OCI-LY7 (cell line): ENCODE measurements at regions not wholly inside any gene's neighbourhood (a gene's known extent, or its start where the extent isn't known, plus 50 kb on each side); places are given as distances from the start of the nearest gene placed in this dataset.

Source experiments
- BruUV-seq: library from RNA; stranded (reverse); fragments of 400-500 nt; replicated peaks from 2 replicates; lab custom pipeline; 2021; lab: Mats Ljungman, UMichigan
- CTCF ChIA-PET: fragments of 300-600 bp; sonication (Branson Sonifier 250); formaldehyde crosslinking; loops from one replicate; lab custom pipeline; 2022; ENCODE audit warnings: antibody characterized with exemption; ENCODE audit not compliant: unreplicated experiment; lab: Charles Lee
- POLR2A ChIA-PET: fragments of 300-600 bp; sonication (Branson Sonifier 250); formaldehyde crosslinking; loops from one replicate; lab custom pipeline; 2022; ENCODE audit warnings: antibody characterized with exemption; lab: Charles Lee
- DNase-seq: peaks from one replicate; pipeline ENCODE4 v3.0.0-alpha.2; 2015; ENCODE audit warnings: low spot score
- H2AFZ ChIP-seq: fragments of 200-600 bp; sonication (generic), shearing (Covaris generic); 2 replicates; pipeline ENCODE4 v1.6.1; 2014; ENCODE audit warnings: mild to moderate bottlenecking, antibody characterized with exemption, low read length, moderate library complexity
- H3K27ac ChIP-seq: fragments of 200-600 bp; sonication (generic); 2 replicates; pipeline ENCODE4 v1.5.1; 2014; ENCODE audit warnings: mixed run types, low read depth, mild to moderate bottlenecking, moderate library complexity, low read length, inconsistent platforms; ENCODE audit not compliant: poor library complexity, severe bottlenecking
- H3K36me3 ChIP-seq: fragments of 200-600 bp; sonication (generic); 2 replicates; pipeline ENCODE4 v1.6.1; 2014; ENCODE audit warnings: mild to moderate bottlenecking, antibody characterized with exemption, low read length, moderate library complexity, mixed read lengths; ENCODE audit not compliant: insufficient read depth
- H3K4me1 ChIP-seq: fragments of 200-600 bp; sonication (generic); 2 replicates; pipeline ENCODE4 v1.5.1; 2014; ENCODE audit warnings: mild to moderate bottlenecking, low read length; ENCODE audit not compliant: insufficient read depth, poor library complexity, severe bottlenecking
- H3K4me2 ChIP-seq: fragments of 200-600 bp; sonication (generic); 2 replicates; pipeline ENCODE4 v1.6.1; 2014; ENCODE audit warnings: mild to moderate bottlenecking, low read length
- H3K4me3 ChIP-seq: fragments of 200-600 bp; sonication (generic); 2 replicates; pipeline ENCODE4 v1.5.1; 2014; ENCODE audit warnings: mild to moderate bottlenecking, low read depth, low read length; ENCODE audit not compliant: poor library complexity, severe bottlenecking
- H3K79me2 ChIP-seq: fragments of 200-600 bp; sonication (generic); 2 replicates; pipeline ENCODE4 v1.6.1; 2016; ENCODE audit warnings: low read depth, mild to moderate bottlenecking, low read length, moderate library complexity, mixed read lengths; ENCODE audit not compliant: insufficient read depth
- H3K9me2 ChIP-seq: fragments of 200-600 bp; sonication (generic); 2 replicates; pipeline ENCODE4 v1.6.1; 2016; ENCODE audit warnings: mild to moderate bottlenecking, low read length, mixed read lengths; ENCODE audit not compliant: insufficient read depth
- H3K9me3 ChIP-seq: fragments of 200-600 bp; sonication (generic); 2 replicates; pipeline ENCODE4 v1.6.1; 2014; ENCODE audit warnings: mild to moderate bottlenecking, mixed run types, low read length, mixed read lengths
- H4K20me1 ChIP-seq: fragments of 200-600 bp; sonication (generic); 2 replicates; pipeline ENCODE4 v1.6.1; 2014; ENCODE audit warnings: mild to moderate bottlenecking, antibody characterized with exemption, low read length, moderate library complexity, mixed read lengths; ENCODE audit not compliant: insufficient read depth
- EZH2phosphoT487 ChIP-seq: fragments of 200-600 bp; sonication (generic); IDR thresholded peaks from 2 replicates; pipeline ENCODE4 v1.6.1; 2018; ENCODE audit warnings: low read depth, borderline replicate concordance, mild to moderate bottlenecking, mixed run types, antibody characterized with exemption, low read length, moderate library complexity, mixed read lengths
- intact Hi-C: fragments of 100-400 bp; cut with micrococcal nuclease; formaldehyde crosslinking; loops from one replicate; pipeline ENCODE4 v1.10.0; 2022; ENCODE audit not compliant: unreplicated experiment
- TF ChIP-seq, protein P1 (sequence below): fragments of 200-600 bp; sonication (generic); conservative IDR thresholded peaks from 2 replicates; pipeline ENCODE4 v1.5.1; 2014; ENCODE audit warnings: mild to moderate bottlenecking, antibody characterized with exemption, low read length, moderate library complexity, mixed read lengths

DNA sequence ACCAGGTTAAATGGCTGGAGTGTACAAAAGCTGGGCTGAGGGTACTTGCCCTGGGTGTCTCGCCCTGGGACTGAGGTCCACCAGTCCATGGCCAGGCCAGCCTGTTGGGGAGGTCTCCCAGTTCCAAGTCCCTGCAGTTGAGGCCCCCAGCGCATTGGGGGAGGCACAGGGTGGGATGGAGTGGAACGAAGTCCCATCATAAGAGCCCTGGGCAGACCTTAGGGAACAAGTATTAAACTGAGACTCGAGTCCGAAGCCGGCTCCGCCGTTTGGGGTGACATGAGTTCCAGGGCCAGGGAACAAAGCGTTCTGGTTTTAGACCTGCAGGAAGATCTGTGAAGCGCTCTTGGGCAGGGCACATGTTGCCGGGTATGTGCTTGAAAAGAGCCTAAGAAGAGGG is 84.7 kb downstream of the ALG10 start:
- POLR2A ChIA-PET, result no interaction called here
- H2AFZ ChIP-seq, result no peak overlapping the region
- H3K4me2 ChIP-seq, result no peak overlapping the region
- H3K79me2 ChIP-seq, result no peaks in the 10 kb centered on the region
- H3K27ac ChIP-seq, result no peak overlapping the region
- CTCF ChIA-PET, result no interaction called here
- TF ChIP-seq EZH2phosphoT487, result no peak
- TF ChIP-seq, protein P1, sequence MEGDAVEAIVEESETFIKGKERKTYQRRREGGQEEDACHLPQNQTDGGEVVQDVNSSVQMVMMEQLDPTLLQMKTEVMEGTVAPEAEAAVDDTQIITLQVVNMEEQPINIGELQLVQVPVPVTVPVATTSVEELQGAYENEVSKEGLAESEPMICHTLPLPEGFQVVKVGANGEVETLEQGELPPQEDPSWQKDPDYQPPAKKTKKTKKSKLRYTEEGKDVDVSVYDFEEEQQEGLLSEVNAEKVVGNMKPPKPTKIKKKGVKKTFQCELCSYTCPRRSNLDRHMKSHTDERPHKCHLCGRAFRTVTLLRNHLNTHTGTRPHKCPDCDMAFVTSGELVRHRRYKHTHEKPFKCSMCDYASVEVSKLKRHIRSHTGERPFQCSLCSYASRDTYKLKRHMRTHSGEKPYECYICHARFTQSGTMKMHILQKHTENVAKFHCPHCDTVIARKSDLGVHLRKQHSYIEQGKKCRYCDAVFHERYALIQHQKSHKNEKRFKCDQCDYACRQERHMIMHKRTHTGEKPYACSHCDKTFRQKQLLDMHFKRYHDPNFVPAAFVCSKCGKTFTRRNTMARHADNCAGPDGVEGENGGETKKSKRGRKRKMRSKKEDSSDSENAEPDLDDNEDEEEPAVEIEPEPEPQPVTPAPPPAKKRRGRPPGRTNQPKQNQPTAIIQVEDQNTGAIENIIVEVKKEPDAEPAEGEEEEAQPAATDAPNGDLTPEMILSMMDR, result no peak
- no peaks in the 10 kb centered on the region for H3K36me3 ChIP-seq
- intact Hi-C loops, result no loop called here
- no peaks in the 10 kb centered on the region for H3K4me1 ChIP-seq
- H3K9me3 ChIP-seq, result no peaks in the 10 kb centered on the region
- no TSS peak for BruUV-seq
- H3K4me3 ChIP-seq, result no peak overlapping the region
- H3K9me2 ChIP-seq, result no peaks in the 10 kb centered on the region
- no peaks in the 10 kb centered on the region for H4K20me1 ChIP-seq
- DNase-seq, result no peak

DNA sequence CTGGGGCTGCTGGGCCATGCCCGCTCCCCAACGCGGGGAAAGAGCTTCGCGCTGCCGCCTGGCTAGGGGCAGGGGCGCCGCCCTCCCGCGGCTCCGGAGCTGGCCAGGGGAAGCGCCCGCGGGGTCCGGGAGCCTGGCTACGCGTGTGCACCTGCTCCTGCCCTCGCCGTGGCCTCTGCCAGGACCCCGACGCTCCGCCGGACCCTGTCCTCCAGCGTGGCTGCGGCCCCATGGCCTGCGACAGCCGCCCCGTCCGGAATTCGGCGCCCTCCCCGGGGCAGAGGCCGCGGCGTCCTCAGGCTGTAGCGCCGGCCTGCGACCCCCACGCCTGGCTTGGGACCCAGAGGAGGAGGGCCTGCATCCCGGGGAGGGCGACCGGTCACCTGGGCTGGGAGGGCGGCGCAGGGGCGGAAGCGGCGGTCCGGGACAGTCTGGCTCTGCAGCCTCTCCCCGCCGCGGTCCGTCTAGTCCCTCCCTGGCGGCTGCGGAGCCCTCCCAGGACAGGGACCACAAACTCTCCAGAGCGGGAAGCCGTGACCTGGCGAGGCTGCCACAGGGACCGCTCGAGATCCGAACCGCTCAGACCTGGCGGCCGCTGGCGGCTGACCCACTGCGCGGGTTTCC is 85.6 kb downstream of the ALG10 start:
- H2AFZ ChIP-seq, result no peak overlapping the region
- H3K36me3 ChIP-seq, result no peaks in the 10 kb centered on the region
- no peaks in the 10 kb centered on the region for H4K20me1 ChIP-seq
- CTCF ChIA-PET, result no interaction called here
- no peak overlapping the region for H3K4me3 ChIP-seq
- no peak for DNase-seq
- no peak overlapping the region for H3K27ac ChIP-seq
- no peaks in the 10 kb centered on the region for H3K4me1 ChIP-seq
- no TSS peak for BruUV-seq
- POLR2A ChIA-PET, result no interaction called here
- intact Hi-C loops, result no loop called here
- no peaks in the 10 kb centered on the region for H3K79me2 ChIP-seq
- TF ChIP-seq, protein P1, result no peak
- TF ChIP-seq EZH2phosphoT487, result no peak
- H3K9me2 ChIP-seq, result no peaks in the 10 kb centered on the region
- H3K4me2 ChIP-seq, result no peak overlapping the region
- no peaks in the 10 kb centered on the region for H3K9me3 ChIP-seq

DNA sequence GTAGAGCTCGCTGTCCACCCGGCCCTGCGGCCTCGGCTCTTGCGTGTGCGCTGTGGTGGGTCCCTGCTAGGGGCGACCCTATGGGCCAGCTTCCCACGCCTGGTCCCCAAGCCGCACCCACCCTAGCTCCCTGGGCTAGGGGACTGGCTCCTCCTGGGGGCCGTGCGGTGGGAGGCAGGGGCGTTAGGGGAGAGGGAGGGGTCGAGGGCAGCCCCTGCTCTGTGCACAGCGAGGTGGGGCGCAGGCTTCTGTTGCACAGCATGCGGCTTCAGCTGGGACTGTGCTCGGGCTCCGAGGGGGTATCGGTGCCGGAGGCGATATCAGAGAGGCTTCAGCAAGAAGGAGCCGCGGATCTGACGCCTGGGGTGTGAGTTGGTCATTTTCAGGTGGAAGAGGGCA is 86.1 kb downstream of the ALG10 start:
- Histone ChIP-seq H3K27ac (no peak overlapping the region), H3K4me1 (no peaks in the 10 kb centered on the region), H4K20me1 (no peaks in the 10 kb centered on the region), H3K9me3 (no peaks in the 10 kb centered on the region), H3K9me2 (no peaks in the 10 kb centered on the region), H2AFZ (no peak overlapping the region), H3K4me2 (no peak overlapping the region), H3K36me3 (no peaks in the 10 kb centered on the region), H3K79me2 (no peaks in the 10 kb centered on the region), H3K4me3 (no peak overlapping the region)
- POLR2A ChIA-PET, result no interaction called here
- no peak for DNase-seq
- CTCF ChIA-PET, result no interaction called here
- no TSS peak for BruUV-seq
- intact Hi-C loops, result no loop called here
- TF ChIP-seq EZH2phosphoT487, result no peak
- TF ChIP-seq, protein P1, result no peak
